Occipital lobe (tissue), 1 donor: ENCODE measurements at regions not wholly inside any gene's neighbourhood (a gene's known extent, or its start where the extent isn't known, plus 50 kb on each side); places are given as distances from the start of the nearest gene placed in this dataset.

Source experiments
- DNase-seq: peaks from one replicate; lab custom pipeline; 2025; lab: John Stamatoyannopoulos, UW

- no peak for DNase-seq
Observed at GRCh38 chr17:36661047-36661666, 59.8 kb downstream of the MRM1 start.

GRCh38 chr17:36661688-36662087 lies 60.3 kb downstream of the MRM1 start:
- no peak for DNase-seq

- no peak for DNase-seq
Observed at GRCh38 chr17:36665417-36665816, 64.0 kb downstream of the MRM1 start.

- DNase-seq: no peak
Observed at GRCh38 chr17:36667922-36668321, 66.5 kb downstream of the MRM1 start.

GRCh38 chr17:36668824-36669223 lies 67.4 kb downstream of the MRM1 start:
- DNase-seq: no peak

GRCh38 chr17:36671144-36671543 lies 69.8 kb downstream of the MRM1 start:
- no peak for DNase-seq

GRCh38 chr17:36672403-36672918 lies 71.1 kb downstream of the MRM1 start:
- DNase-seq: no peak

GRCh38 chr17:36673068-36673467 lies 71.7 kb downstream of the MRM1 start:
- no peak for DNase-seq

- DNase-seq: no peak
Observed at GRCh38 chr17:36673637-36674277, 72.4 kb downstream of the MRM1 start.

- no peak for DNase-seq
Observed at GRCh38 chr17:36674278-36674650, 72.9 kb downstream of the MRM1 start.

GRCh38 chr17:36675250-36675649 lies 73.9 kb downstream of the MRM1 start:
- DNase-seq: no peak

GRCh38 chr17:36675786-36676185 lies 74.4 kb downstream of the MRM1 start:
- no peak for DNase-seq

GRCh38 chr17:36679815-36680467 lies 78.6 kb downstream of the MRM1 start:
- no peak for DNase-seq

GRCh38 chr17:36680701-36681202 lies 79.4 kb downstream of the MRM1 start:
- no peak for DNase-seq

- DNase-seq: no peak
Observed at GRCh38 chr17:36682773-36683172, 81.4 kb downstream of the MRM1 start.

- DNase-seq: no peak
Observed at GRCh38 chr17:36683387-36683786, 82.0 kb downstream of the MRM1 start.

GRCh38 chr17:36684134-36684533 lies 82.8 kb downstream of the MRM1 start:
- no peak for DNase-seq

- DNase-seq: no peak
Observed at GRCh38 chr17:36686123-36686669, 84.8 kb downstream of the MRM1 start.

GRCh38 chr17:36687736-36688135 lies 86.4 kb downstream of the MRM1 start:
- no peak for DNase-seq

- no peak for DNase-seq
Observed at GRCh38 chr17:36689089-36689667, 87.8 kb downstream of the MRM1 start.

GRCh38 chr17:36690190-36690589 lies 88.8 kb downstream of the MRM1 start:
- DNase-seq: no peak

- no peak for DNase-seq
Observed at GRCh38 chr17:36691606-36692005, 90.2 kb downstream of the MRM1 start.
